ENCODE measurements at regions not wholly inside any gene's neighbourhood (a gene's known extent, or its start where the extent isn't known, plus 50 kb on each side); places are given as distances from the start of the nearest gene placed in this dataset.

- Histone ChIP-seq H3K27me3 (ENCODE audit: control insufficient read depth in 2 of 2, insufficient read depth in 2 of 2, low read length in 2 of 2) (no peaks in the 10 kb centered on the region), H3K36me3 (ENCODE audit: control insufficient read depth in 2 of 2, extremely low read depth in 1 of 2, insufficient read depth in 2 of 2, low read length in 2 of 2) (no peaks in the 10 kb centered on the region), H3K9ac (replicated peaks; ENCODE audit: extremely low read depth, insufficient read depth, low read length) (no peak overlapping the region), H3K4me2 (ENCODE audit: insufficient read depth, low read length) (no peak overlapping the region), H3K4me1 (ENCODE audit: control insufficient read depth, extremely low read depth, insufficient read depth, low read length) (no peaks in the 10 kb centered on the region), H3K79me2 (ENCODE audit: control insufficient read depth, insufficient read depth, low read length) (no peaks in the 10 kb centered on the region), H3K4me3 (replicated peaks in 1 of 3; ENCODE audit: insufficient read depth in 1 of 3, low read depth in 1 of 3, low read length in 3 of 3) (no peak overlapping the region), H2AFZ (ENCODE audit: low read depth, low read length) (no peak overlapping the region), H3K9me1 (replicated peaks; ENCODE audit: control insufficient read depth, extremely low read depth, insufficient read depth, low read length) (no peaks in the 10 kb centered on the region), H3K27ac (ENCODE audit: insufficient read depth, low read depth, low read length) (no peak overlapping the region), H4K20me1 (replicated peaks; ENCODE audit: control insufficient read depth, extremely low read depth, insufficient read depth, low read length) (no peaks in the 10 kb centered on the region), H3K9me3 (replicated peaks; ENCODE audit: control insufficient read depth, insufficient read depth, low read length) (peaks cover 2% of the 10 kb centered on the region)
- intact Hi-C loops (cut with micrococcal nuclease) = no loop called here
- ChIA-PET POLR2A (no interaction called here), CTCF (no interaction called here)
- BruUV-seq (replicated peaks) = no TSS peak
- FAIRE-seq (no peak), DNase-seq (ENCODE audit: low read depth, low spot score) (no peak)
- TF ChIP-seq CTCF (IDR thresholded peaks at IDR 0.05; ENCODE audit: extremely low read depth in 1 of 2, insufficient read depth in 1 of 2, low read depth in 1 of 2, low read length in 2 of 2) = no peak
- no peak for TF ChIP-seq JUN (IDR thresholded peaks at IDR 0.05; ENCODE audit: borderline replicate concordance, insufficient read depth, insufficient read length, low read depth)
- TF ChIP-seq MAX (IDR thresholded peaks at IDR 0.05; ENCODE audit: insufficient read depth, insufficient read length) = no peak
- TF ChIP-seq POLR2A (IDR thresholded peaks at IDR 0.05; ENCODE audit: low read depth, low read length) = no peak
- no peak for TF ChIP-seq EZH2 (IDR thresholded peaks at IDR 0.05; ENCODE audit: borderline replicate concordance, low read depth, low read length, severe bottlenecking)
- dilution Hi-C loops (cut with MboI; ENCODE audit: extremely low pct_ligation_motif_present, low sequenced_read_pairs) = no loop called here
These were observed 262.6 kb upstream of the HDAC4 start for GRCh38 chr2:239663364-239663924.
